OCI-LY3 (cell line): ENCODE measurements at regions not wholly inside any gene's neighbourhood (a gene's known extent, or its start where the extent isn't known, plus 50 kb on each side); places are given as distances from the start of the nearest gene placed in this dataset.

ENCODE experiments used
- EZH2phosphoT487 ChIP-seq: fragments of 200-600 bp; shearing (Covaris generic); IDR thresholded peaks from 2 replicates; pipeline ENCODE4 v1.6.1; 2018; ENCODE audit warnings: antibody characterized with exemption, mixed run types, low read depth
- TF ChIP-seq, protein P1 (sequence below): fragments of 200-600, 300-600 bp; sonication (generic); IDR thresholded peaks from 2 replicates; pipeline ENCODE4 v1.5.1; 2014; ENCODE audit warnings: antibody characterized with exemption, low read length, low read depth

DNA sequence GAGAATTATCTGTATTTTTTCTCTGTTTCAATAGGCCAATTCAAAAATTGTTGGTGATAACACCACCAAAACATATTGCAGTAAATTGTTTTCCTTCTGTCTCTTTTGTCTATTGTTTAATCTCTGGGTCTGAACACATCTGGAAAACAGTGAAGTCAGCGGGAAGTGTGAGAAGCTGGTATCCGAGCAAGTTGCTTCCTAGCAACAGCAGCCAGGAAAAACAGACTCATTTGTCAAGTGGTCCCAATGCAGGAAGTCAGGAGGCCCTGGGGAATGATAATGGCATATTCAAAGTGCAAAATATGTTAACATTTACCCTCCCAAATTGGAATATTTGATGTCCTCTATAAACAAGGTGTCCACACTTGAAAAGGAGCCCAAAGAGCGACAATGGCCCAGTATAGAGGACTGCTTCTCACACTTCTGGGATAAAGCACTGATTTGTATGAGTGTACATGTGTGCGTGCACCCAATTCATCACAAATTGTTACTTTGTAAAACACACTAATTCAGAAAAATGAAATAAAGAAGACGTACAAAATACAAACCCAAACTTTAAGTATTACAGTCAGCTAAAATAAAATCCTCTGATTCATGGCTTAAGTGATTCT is 515.0 kb downstream of the TBC1D4 start:
- TF ChIP-seq, protein P1, sequence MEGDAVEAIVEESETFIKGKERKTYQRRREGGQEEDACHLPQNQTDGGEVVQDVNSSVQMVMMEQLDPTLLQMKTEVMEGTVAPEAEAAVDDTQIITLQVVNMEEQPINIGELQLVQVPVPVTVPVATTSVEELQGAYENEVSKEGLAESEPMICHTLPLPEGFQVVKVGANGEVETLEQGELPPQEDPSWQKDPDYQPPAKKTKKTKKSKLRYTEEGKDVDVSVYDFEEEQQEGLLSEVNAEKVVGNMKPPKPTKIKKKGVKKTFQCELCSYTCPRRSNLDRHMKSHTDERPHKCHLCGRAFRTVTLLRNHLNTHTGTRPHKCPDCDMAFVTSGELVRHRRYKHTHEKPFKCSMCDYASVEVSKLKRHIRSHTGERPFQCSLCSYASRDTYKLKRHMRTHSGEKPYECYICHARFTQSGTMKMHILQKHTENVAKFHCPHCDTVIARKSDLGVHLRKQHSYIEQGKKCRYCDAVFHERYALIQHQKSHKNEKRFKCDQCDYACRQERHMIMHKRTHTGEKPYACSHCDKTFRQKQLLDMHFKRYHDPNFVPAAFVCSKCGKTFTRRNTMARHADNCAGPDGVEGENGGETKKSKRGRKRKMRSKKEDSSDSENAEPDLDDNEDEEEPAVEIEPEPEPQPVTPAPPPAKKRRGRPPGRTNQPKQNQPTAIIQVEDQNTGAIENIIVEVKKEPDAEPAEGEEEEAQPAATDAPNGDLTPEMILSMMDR = no peak
- TF ChIP-seq EZH2phosphoT487 = no peak
